ENCODE measurements at regions not wholly inside any gene's neighbourhood (a gene's known extent, or its start where the extent isn't known, plus 50 kb on each side); places are given as distances from the start of the nearest gene placed in this dataset.

- no peak for TF ChIP-seq CTCF (IDR thresholded peaks at IDR 0.05)
- intact Hi-C loops (cut with DNase I; ENCODE audit: low total_unique reads), result no loop called here
- Histone ChIP-seq H3K4me1 (no peaks in the 10 kb centered on the region), H3K9me3 (no peaks in the 10 kb centered on the region), H3K4me3 (no peak overlapping the region), H3K36me3 (no peaks in the 10 kb centered on the region), H3K27ac (no peak overlapping the region), H3K27me3 (peaks cover 0 to 8% of the 10 kb centered on the region in 2 donors)
- no peak for DNase-seq
These were observed 83.7 kb downstream of the EN1 start for GRCh38 chr2:118763797-118764196.

- intact Hi-C loops (cut with DNase I; ENCODE audit: low total_unique reads), result no loop called here
- Histone ChIP-seq H3K4me3 (no peak overlapping the region), H3K4me1 (no peaks in the 10 kb centered on the region), H3K27me3 (peaks cover 0 to 8% of the 10 kb centered on the region in 2 donors), H3K9me3 (no peaks in the 10 kb centered on the region), H3K27ac (no peak overlapping the region), H3K36me3 (no peaks in the 10 kb centered on the region)
- TF ChIP-seq CTCF (IDR thresholded peaks at IDR 0.05), result no peak
- no peak for DNase-seq
These were observed 85.2 kb downstream of the EN1 start for GRCh38 chr2:118762290-118762689.

- no peak for TF ChIP-seq CTCF (IDR thresholded peaks at IDR 0.05)
- no peaks in the 10 kb centered on the region for H3K36me3 ChIP-seq
- intact Hi-C loops (cut with DNase I; ENCODE audit: low total_unique reads), result no loop called here
- no peaks in the 10 kb centered on the region for H3K4me1 ChIP-seq
- no peaks in the 10 kb centered on the region for H3K9me3 ChIP-seq
- no peak overlapping the region for H3K4me3 ChIP-seq
- peaks cover 0 to 8% of the 10 kb centered on the region in 2 donors for H3K27me3 ChIP-seq
- no peak overlapping the region for H3K27ac ChIP-seq
- DNase-seq, result no peak
These were observed 85.7 kb downstream of the EN1 start for GRCh38 chr2:118761771-118762170.

- Histone ChIP-seq H3K36me3 (no peaks in the 10 kb centered on the region), H3K27ac (no peak overlapping the region), H3K27me3 (peaks cover 0 to 5% of the 10 kb centered on the region in 2 donors), H3K4me1 (no peaks in the 10 kb centered on the region), H3K9me3 (no peaks in the 10 kb centered on the region), H3K4me3 (no peak overlapping the region)
- TF ChIP-seq CTCF (IDR thresholded peaks at IDR 0.05), result no peak
- intact Hi-C loops (cut with DNase I; ENCODE audit: low total_unique reads), result no loop called here
- DNase-seq, result no peak
These were observed 91.5 kb downstream of the EN1 start for GRCh38 chr2:118755901-118756300.

GRCh38 chr2:118755384-118755783, 92.1 kb downstream of the EN1 start:
- Histone ChIP-seq H3K4me1 (no peaks in the 10 kb centered on the region), H3K9me3 (no peaks in the 10 kb centered on the region), H3K4me3 (no peak overlapping the region), H3K27ac (no peak overlapping the region), H3K27me3 (peaks cover 0 to 5% of the 10 kb centered on the region in 2 donors), H3K36me3 (no peaks in the 10 kb centered on the region)
- DNase-seq, result no peak
- TF ChIP-seq CTCF (IDR thresholded peaks at IDR 0.05), result no peak
- intact Hi-C loops (cut with DNase I; ENCODE audit: low total_unique reads), result no loop called here

- Histone ChIP-seq H3K36me3 (no peaks in the 10 kb centered on the region), H3K27me3 (peaks cover 0 to 5% of the 10 kb centered on the region in 2 donors), H3K4me1 (no peaks in the 10 kb centered on the region), H3K27ac (no peak overlapping the region), H3K4me3 (no peak overlapping the region), H3K9me3 (no peaks in the 10 kb centered on the region)
- DNase-seq, result no peak
- no peak for TF ChIP-seq CTCF (IDR thresholded peaks at IDR 0.05)
- intact Hi-C loops (cut with DNase I; ENCODE audit: low total_unique reads), result no loop called here
These were observed 94.6 kb downstream of the EN1 start for GRCh38 chr2:118752762-118753429.

Measured in tibial artery (tissue), 4 donors.